ENCODE measurements at regions not wholly inside any gene's neighbourhood (a gene's known extent, or its start where the extent isn't known, plus 50 kb on each side); places are given as distances from the start of the nearest gene placed in this dataset.
"Not testable (repeated sequence)": the region's sequence is repeated elsewhere in the genome, so short reads cannot be mapped to it uniquely, and the experiment has no call there.

GRCh38 chr2:236828820-236829219 is 256.9 kb upstream of the COPS8 start:
- no peak for DNase-seq (ENCODE audit: low read depth)

GRCh38 chr2:236830926-236831325 is 254.8 kb upstream of the COPS8 start:
- no peak for DNase-seq (ENCODE audit: low read depth)

- DNase-seq (ENCODE audit: low read depth): no peak
Measured at GRCh38 chr2:236831698-236832097, 254.0 kb upstream of the COPS8 start.

GRCh38 chr2:236833501-236834073 is 252.1 kb upstream of the COPS8 start:
- no peak for DNase-seq (ENCODE audit: low read depth)

GRCh38 chr2:236834284-236834683 is 251.4 kb upstream of the COPS8 start:
- no peak for DNase-seq (ENCODE audit: low read depth)

GRCh38 chr2:236835307-236836024 is 250.2 kb upstream of the COPS8 start:
- no peak for DNase-seq (ENCODE audit: low read depth)

GRCh38 chr2:236836028-236836427 is 249.7 kb upstream of the COPS8 start:
- DNase-seq (ENCODE audit: low read depth): not testable (repeated sequence)

GRCh38 chr2:236840215-236840614 is 245.5 kb upstream of the COPS8 start:
- no peak for DNase-seq (ENCODE audit: low read depth)

GRCh38 chr2:236840857-236841256 is 244.8 kb upstream of the COPS8 start:
- DNase-seq (ENCODE audit: low read depth): no peak

- no peak for DNase-seq (ENCODE audit: low read depth)
Measured at GRCh38 chr2:236841389-236841788, 244.3 kb upstream of the COPS8 start.

GRCh38 chr2:236843161-236843968 is 242.3 kb upstream of the COPS8 start:
- DNase-seq (ENCODE audit: low read depth): no peak

GRCh38 chr2:236844711-236845110 is 241.0 kb upstream of the COPS8 start:
- no peak for DNase-seq (ENCODE audit: low read depth)

- DNase-seq (ENCODE audit: low read depth): no peak
Measured at GRCh38 chr2:236847023-236847422, 238.7 kb upstream of the COPS8 start.

- DNase-seq (ENCODE audit: low read depth): no peak
Measured at GRCh38 chr2:236847538-236848263, 238.0 kb upstream of the COPS8 start.

GRCh38 chr2:236848501-236848900 is 237.2 kb upstream of the COPS8 start:
- DNase-seq (ENCODE audit: low read depth): no peak

GRCh38 chr2:236849508-236849907 is 236.2 kb upstream of the COPS8 start:
- DNase-seq (ENCODE audit: low read depth): no peak

- DNase-seq (ENCODE audit: low read depth): no peak
Measured at GRCh38 chr2:236849940-236850339, 235.7 kb upstream of the COPS8 start.

- DNase-seq (ENCODE audit: low read depth): no peak
Measured at GRCh38 chr2:236851187-236851586, 234.5 kb upstream of the COPS8 start.

GRCh38 chr2:236852100-236852976 is 233.4 kb upstream of the COPS8 start:
- no peak for DNase-seq (ENCODE audit: low read depth)

GRCh38 chr2:236852977-236853374 is 232.7 kb upstream of the COPS8 start:
- DNase-seq (ENCODE audit: low read depth): no peak

- no peak for DNase-seq (ENCODE audit: low read depth)
Measured at GRCh38 chr2:236853585-236854051, 232.1 kb upstream of the COPS8 start.
